ENCODE measurements at regions not wholly inside any gene's neighbourhood (a gene's known extent, or its start where the extent isn't known, plus 50 kb on each side); places are given as distances from the start of the nearest gene placed in this dataset.

GRCh38 chr6:21750575-21750974 lies 157.0 kb downstream of the SOX4 start:
- Histone ChIP-seq H3K4me1 (ENCODE audit: control insufficient read depth, insufficient read depth, low read length) (peaks cover 86% of the 10 kb centered on the region), H3K36me3 (ENCODE audit: control insufficient read depth, insufficient read depth, low read length) (no peaks in the 10 kb centered on the region), H3K27ac (ENCODE audit: low read length) (peak overlapping the region; percentile 100), H3K9me3 (ENCODE audit: control insufficient read depth, insufficient read depth, low read depth, low read length) (no peaks in the 10 kb centered on the region), H3K4me3 (ENCODE audit: low read depth in 2 of 2, low read length in 2 of 2) (no peak overlapping the region), H3K27me3 (ENCODE audit: control insufficient read depth, insufficient read depth, low read length) (no peaks in the 10 kb centered on the region)
- ATAC-seq (no peak), DNase-seq (ENCODE audit: low read depth, low spot score) (no peak)
- intact Hi-C loops (cut with micrococcal nuclease; ENCODE audit: unreplicated experiment), result loop anchor here (10.0 kb wide), 1 partner anchor 164 kb away; no protein-coding TSS in a partner anchor
- ChIA-PET CTCF (no interaction called here), POLR2A (no interaction called here)
- BruUV-seq (replicated peaks), result no TSS peak
- TF ChIP-seq, protein P1, sequence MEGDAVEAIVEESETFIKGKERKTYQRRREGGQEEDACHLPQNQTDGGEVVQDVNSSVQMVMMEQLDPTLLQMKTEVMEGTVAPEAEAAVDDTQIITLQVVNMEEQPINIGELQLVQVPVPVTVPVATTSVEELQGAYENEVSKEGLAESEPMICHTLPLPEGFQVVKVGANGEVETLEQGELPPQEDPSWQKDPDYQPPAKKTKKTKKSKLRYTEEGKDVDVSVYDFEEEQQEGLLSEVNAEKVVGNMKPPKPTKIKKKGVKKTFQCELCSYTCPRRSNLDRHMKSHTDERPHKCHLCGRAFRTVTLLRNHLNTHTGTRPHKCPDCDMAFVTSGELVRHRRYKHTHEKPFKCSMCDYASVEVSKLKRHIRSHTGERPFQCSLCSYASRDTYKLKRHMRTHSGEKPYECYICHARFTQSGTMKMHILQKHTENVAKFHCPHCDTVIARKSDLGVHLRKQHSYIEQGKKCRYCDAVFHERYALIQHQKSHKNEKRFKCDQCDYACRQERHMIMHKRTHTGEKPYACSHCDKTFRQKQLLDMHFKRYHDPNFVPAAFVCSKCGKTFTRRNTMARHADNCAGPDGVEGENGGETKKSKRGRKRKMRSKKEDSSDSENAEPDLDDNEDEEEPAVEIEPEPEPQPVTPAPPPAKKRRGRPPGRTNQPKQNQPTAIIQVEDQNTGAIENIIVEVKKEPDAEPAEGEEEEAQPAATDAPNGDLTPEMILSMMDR (IDR thresholded peaks at IDR 0.05), result no peak
- TF ChIP-seq REST (IDR thresholded peaks at IDR 0.05; ENCODE audit: insufficient read depth in 1 of 2, low read depth in 2 of 2, low read length in 1 of 2) (no peak), TCF7L2 (IDR thresholded peaks at IDR 0.05; ENCODE audit: low read depth, low read length) (no peak), SIN3A (IDR thresholded peaks at IDR 0.05; ENCODE audit: borderline replicate concordance, insufficient read depth, low read depth, low read length) (no peak), POLR2AphosphoS5 (IDR thresholded peaks at IDR 0.05; ENCODE audit: low read depth, low read length) (no peak)
- in situ Hi-C loops (cut with HindIII; ENCODE audit: low pct_unique_long_range_greater_than_20kb, low sequenced_read_pairs), result no loop called here

DNA sequence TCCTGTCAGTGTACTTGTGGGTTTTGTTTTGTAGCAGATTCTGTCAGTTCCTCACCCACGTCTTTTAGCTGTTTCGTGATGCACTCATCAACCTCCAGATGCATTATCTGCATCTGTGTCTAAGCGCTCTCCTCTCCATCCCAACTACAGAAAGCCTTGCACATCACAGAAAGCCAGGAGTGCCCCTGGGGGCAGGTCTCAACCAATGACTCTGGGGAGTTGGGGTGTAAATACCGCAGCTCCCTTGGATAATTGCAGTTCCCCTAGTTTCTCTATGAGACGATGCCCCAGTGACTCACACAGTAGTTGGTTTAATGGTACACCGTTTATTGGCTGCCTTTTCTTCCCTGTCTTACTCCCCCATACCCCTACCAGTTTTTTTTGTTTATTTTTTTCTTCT lies 158.1 kb downstream of the SOX4 start:
- Histone ChIP-seq H3K36me3 (ENCODE audit: control insufficient read depth, insufficient read depth, low read length) (no peaks in the 10 kb centered on the region), H3K9me3 (ENCODE audit: control insufficient read depth, insufficient read depth, low read depth, low read length) (no peaks in the 10 kb centered on the region), H3K4me3 (ENCODE audit: low read depth in 2 of 2, low read length in 2 of 2) (no peak overlapping the region), H3K27me3 (ENCODE audit: control insufficient read depth, insufficient read depth, low read length) (no peaks in the 10 kb centered on the region), H3K27ac (ENCODE audit: low read length) (peak overlapping the region; percentile 100), H3K4me1 (ENCODE audit: control insufficient read depth, insufficient read depth, low read length) (peaks cover 93% of the 10 kb centered on the region)
- POLR2A ChIA-PET, result interaction anchor here (0.6 kb wide), 1 partner anchor 1105 kb away, joined by 7 read pairs; no protein-coding TSS in a partner anchor
- DNase-seq (ENCODE audit: low read depth, low spot score) (no peak), ATAC-seq (peak; percentile 64)
- CTCF ChIA-PET, result no interaction called here
- intact Hi-C loops (cut with micrococcal nuclease; ENCODE audit: unreplicated experiment), result loop anchor here (10.0 kb wide), 1 partner anchor 163 kb away; no protein-coding TSS in a partner anchor
- TF ChIP-seq TCF7L2 (IDR thresholded peaks at IDR 0.05; ENCODE audit: low read depth, low read length), result 0 out of 2 replicates have a peak, but pooled peaks have one; percentile 24
- TF ChIP-seq POLR2AphosphoS5 (IDR thresholded peaks at IDR 0.05; ENCODE audit: low read depth, low read length), result no peak
- in situ Hi-C loops (cut with HindIII; ENCODE audit: low pct_unique_long_range_greater_than_20kb, low sequenced_read_pairs), result no loop called here
- BruUV-seq (replicated peaks), result no TSS peak

DNA sequence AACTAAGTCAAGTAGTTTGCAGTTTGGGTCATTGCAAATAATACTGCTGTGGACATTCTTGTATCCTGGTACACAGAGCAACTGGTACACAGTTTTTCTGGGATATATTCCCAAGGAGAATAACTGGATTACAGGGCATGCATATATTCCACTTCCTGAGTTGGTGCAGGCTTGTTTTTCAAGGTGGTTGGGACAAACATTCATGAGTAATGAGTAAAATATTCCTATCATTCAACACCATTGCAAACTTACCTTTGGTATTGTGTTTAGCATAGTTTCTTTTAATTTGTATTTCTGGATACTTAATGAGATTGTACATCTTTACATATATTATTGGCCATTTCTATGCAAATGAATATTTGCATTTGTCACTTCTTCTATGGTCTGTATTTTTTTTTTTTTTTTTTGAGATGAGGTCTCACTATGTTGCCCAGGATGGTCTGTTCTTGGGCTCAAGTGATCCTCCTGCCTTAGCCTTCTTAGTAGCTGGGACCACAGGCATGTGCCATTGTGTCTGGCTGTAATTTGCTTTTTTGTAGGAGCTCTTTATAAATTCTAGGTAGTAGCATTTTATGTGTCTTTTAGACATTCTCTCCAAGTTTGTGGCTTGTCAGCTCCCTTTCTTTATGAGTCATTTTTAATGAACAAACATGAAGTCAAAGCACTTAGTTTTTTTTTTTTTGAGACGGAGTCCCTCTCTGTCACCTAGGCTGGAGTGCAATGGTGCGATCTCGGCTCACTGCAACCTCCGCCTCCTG lies 158.7 kb downstream of the SOX4 start:
- Histone ChIP-seq H3K27ac (ENCODE audit: low read length) (peak overlapping the region; percentile 100), H3K27me3 (ENCODE audit: control insufficient read depth, insufficient read depth, low read length) (no peaks in the 10 kb centered on the region), H3K36me3 (ENCODE audit: control insufficient read depth, insufficient read depth, low read length) (no peaks in the 10 kb centered on the region), H3K4me3 (ENCODE audit: low read depth in 2 of 2, low read length in 2 of 2) (no peak overlapping the region), H3K4me1 (ENCODE audit: control insufficient read depth, insufficient read depth, low read length) (peaks cover 88% of the 10 kb centered on the region), H3K9me3 (ENCODE audit: control insufficient read depth, insufficient read depth, low read depth, low read length) (no peaks in the 10 kb centered on the region)
- no peak for DNase-seq (ENCODE audit: low read depth, low spot score)
- no TSS peak for BruUV-seq (replicated peaks)
- TF ChIP-seq, protein P1 (IDR thresholded peaks at IDR 0.05), result no peak
- no peak for TF ChIP-seq SIN3A (IDR thresholded peaks at IDR 0.05; ENCODE audit: borderline replicate concordance, insufficient read depth, low read depth, low read length)
- no peak for TF ChIP-seq POLR2AphosphoS5 (IDR thresholded peaks at IDR 0.05; ENCODE audit: low read depth, low read length)
- no peak for TF ChIP-seq TCF7L2 (IDR thresholded peaks at IDR 0.05; ENCODE audit: low read depth, low read length)
- TF ChIP-seq REST (IDR thresholded peaks at IDR 0.05; ENCODE audit: insufficient read depth in 1 of 2, low read depth in 2 of 2, low read length in 1 of 2), result no peak
- ATAC-seq, result peak; percentile 73
- ChIA-PET POLR2A (interaction anchor here (0.6 to 0.7 kb wide), 4 partner anchors 13 to 1106 kb away, joined by 4 to 8 read pairs (median 6); no protein-coding TSS in a partner anchor), CTCF (interaction anchor here (0.6 kb wide), 1 partner anchor 20 kb away, joined by 3 read pairs; no protein-coding TSS in a partner anchor)
- intact Hi-C loops (cut with micrococcal nuclease; ENCODE audit: unreplicated experiment), result loop anchor here (10.0 kb wide), 1 partner anchor 163 kb away; no protein-coding TSS in a partner anchor
- in situ Hi-C loops (cut with HindIII; ENCODE audit: low pct_unique_long_range_greater_than_20kb, low sequenced_read_pairs), result no loop called here
